ENCODE measurements at regions not wholly inside any gene's neighbourhood (a gene's known extent, or its start where the extent isn't known, plus 50 kb on each side); places are given as distances from the start of the nearest gene placed in this dataset.
A peak's percentile ranks its signal among the peaks of the same experiment; 100 is the strongest.

DNA sequence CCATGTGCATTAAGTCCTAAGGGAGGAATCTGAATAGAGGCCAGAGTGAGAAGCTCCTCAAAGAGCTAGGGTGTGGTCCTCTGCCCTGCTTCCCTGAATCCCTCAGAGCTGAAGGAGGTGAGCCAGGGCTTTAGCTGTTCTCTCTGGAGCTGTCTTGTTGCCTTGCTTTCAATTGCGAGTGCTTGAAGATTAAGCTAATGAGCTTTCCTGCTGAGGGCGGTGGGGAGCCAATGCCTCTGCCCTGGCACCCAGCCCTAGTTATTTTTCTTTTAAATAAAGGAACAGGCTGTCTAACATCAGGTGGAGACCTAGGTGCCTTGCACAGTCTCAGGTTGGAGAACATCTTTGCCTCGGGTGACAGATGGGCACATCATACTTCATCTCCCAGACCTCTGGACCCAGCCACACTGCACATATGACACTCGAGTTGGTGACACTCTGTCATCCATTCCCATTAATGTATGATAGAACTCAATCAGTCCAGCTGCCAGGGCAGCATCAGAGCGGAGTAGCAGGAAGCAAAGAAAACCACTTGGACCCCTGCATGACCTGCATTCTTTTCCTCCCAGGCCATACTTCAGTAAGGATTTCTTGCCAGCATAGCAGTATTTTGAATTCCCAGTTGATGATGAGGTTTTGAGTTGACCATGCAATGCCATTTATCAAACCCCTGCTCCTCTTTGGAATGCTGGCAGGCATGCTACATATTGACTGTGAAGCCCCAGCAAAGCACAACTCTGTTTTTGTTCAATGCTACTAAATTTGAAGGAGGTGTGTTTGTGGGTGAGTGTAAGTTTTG lies 292.7 kb downstream of the RNF144A start:
- TF ChIP-seq, protein P1, sequence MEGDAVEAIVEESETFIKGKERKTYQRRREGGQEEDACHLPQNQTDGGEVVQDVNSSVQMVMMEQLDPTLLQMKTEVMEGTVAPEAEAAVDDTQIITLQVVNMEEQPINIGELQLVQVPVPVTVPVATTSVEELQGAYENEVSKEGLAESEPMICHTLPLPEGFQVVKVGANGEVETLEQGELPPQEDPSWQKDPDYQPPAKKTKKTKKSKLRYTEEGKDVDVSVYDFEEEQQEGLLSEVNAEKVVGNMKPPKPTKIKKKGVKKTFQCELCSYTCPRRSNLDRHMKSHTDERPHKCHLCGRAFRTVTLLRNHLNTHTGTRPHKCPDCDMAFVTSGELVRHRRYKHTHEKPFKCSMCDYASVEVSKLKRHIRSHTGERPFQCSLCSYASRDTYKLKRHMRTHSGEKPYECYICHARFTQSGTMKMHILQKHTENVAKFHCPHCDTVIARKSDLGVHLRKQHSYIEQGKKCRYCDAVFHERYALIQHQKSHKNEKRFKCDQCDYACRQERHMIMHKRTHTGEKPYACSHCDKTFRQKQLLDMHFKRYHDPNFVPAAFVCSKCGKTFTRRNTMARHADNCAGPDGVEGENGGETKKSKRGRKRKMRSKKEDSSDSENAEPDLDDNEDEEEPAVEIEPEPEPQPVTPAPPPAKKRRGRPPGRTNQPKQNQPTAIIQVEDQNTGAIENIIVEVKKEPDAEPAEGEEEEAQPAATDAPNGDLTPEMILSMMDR (IDR thresholded peaks at IDR 0.05; ENCODE audit: insufficient read depth, low read length, missing control alignments) = no peak
- ChIA-PET POLR2A (interaction anchor here (0.8 kb wide), 1 partner anchor 1471 kb away, joined by 3 read pairs; no protein-coding TSS in a partner anchor), CTCF (interaction anchor here (1.9 kb wide), 1 partner anchor 10 kb away, joined by 8 read pairs; no protein-coding TSS in a partner anchor)
- DNase-seq (ENCODE audit: low read depth, low spot score) = peak; percentile 56
- H3K4me3 ChIP-seq (ENCODE audit: low read depth, low read length) = no peak overlapping the region

DNA sequence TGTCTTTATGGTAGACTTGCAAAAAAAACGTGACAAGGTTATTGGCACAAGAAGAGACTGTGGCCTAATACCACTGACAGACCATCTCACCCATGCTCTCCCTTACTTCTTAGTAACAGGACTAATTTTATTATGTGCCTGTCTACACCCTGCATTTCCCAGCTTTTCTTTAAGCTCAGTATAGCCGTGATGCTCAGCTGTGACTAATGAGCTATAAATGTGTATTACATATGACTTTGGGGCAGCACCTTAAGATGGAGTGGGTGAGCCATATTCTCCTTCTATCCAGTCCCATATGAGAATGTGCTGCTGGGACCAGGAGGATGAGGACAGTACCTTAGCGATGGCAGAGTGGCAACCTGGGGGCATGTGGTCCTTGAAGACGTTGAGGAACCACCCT lies 293.5 kb downstream of the RNF144A start:
- ChIA-PET CTCF (no interaction called here), POLR2A (no interaction called here)

DNA sequence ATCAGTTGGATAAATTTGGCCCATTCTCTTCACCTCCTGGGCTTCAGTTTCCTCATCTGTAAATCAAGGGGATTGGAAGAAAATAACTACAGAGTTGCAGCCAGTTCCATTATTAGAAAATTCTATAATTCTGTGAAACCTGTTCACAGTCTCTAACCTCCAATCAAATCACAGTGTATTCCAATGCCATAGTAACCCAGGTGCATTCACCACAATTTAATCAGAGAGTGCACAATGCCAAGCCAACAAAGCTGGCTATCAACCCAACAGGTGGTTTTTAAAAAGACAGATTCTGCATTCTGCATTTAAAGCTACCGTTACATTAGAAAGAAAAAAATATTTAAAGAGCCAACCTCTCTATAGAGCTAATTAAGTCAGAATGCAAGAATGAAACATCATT lies 308.6 kb downstream of the RNF144A start:
- DNase-seq (ENCODE audit: low read depth, low spot score) = no peak
- CTCF ChIA-PET = no interaction called here
- TF ChIP-seq, protein P1 (IDR thresholded peaks at IDR 0.05; ENCODE audit: insufficient read depth, low read length, missing control alignments) = no peak
- no peak overlapping the region for H3K4me3 ChIP-seq (ENCODE audit: low read depth, low read length)
- POLR2A ChIA-PET = no interaction called here

More for the DNA sequence above, 293.5 kb downstream of the RNF144A start:
- DNase-seq (ENCODE audit: low read depth, low spot score) = no peak
- no peak overlapping the region for H3K4me3 ChIP-seq (ENCODE audit: low read depth, low read length)
- TF ChIP-seq, protein P1 (IDR thresholded peaks at IDR 0.05; ENCODE audit: insufficient read depth, low read length, missing control alignments) = no peak

DNA sequence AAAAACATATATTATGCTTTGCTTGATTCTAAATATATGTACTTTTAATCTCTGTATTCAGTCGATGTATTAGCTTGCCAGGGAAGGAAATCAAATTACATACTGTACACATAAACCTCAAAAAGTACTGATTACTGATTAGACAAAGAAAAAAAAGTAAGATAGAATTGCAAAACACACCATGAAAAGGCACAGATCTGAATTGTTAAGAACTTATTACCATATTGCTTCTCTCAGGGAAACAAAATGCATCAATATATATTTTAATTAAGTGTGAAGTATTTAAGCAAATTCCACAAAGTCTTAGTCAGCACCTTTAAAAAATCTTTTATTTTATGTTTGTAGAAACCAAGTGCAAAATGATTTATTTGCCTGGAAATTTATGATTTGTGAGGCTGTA lies 309.3 kb downstream of the RNF144A start:
- ChIA-PET POLR2A (no interaction called here), CTCF (no interaction called here)
- no peak overlapping the region for H3K4me3 ChIP-seq (ENCODE audit: low read depth, low read length)
- DNase-seq (ENCODE audit: low read depth, low spot score) = no peak
- TF ChIP-seq, protein P1 (IDR thresholded peaks at IDR 0.05; ENCODE audit: insufficient read depth, low read length, missing control alignments) = no peak

DNA sequence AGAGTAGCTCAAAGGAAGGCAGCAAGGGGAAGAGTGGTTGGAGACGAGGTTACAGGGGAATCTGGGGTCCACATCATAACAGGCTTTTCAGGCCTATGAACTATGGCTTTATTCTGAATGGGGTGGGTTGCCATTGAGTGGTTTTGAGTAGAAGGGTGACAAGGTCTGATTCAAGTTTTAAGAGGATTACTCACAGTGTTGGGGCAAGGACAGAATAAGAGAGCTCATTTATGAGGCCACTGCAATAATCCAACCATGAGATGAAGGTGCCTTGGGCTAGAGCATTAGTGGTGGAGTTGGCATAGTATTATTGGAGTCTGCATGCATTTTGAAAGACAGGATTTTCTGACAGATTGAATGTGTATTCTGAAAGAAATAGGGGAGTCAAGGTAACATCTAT lies 315.9 kb downstream of the RNF144A start:
- TF ChIP-seq, protein P1 (IDR thresholded peaks at IDR 0.05; ENCODE audit: insufficient read depth, low read length, missing control alignments) = no peak
- H3K4me3 ChIP-seq (ENCODE audit: low read depth, low read length) = no peak overlapping the region
- ChIA-PET CTCF (interaction anchor here (0.8 to 1.5 kb wide), 2 partner anchors 9 to 30 kb away, joined by 4 to 6 read pairs; no protein-coding TSS in a partner anchor), POLR2A (no interaction called here)
- no peak for DNase-seq (ENCODE audit: low read depth, low spot score)

DNA sequence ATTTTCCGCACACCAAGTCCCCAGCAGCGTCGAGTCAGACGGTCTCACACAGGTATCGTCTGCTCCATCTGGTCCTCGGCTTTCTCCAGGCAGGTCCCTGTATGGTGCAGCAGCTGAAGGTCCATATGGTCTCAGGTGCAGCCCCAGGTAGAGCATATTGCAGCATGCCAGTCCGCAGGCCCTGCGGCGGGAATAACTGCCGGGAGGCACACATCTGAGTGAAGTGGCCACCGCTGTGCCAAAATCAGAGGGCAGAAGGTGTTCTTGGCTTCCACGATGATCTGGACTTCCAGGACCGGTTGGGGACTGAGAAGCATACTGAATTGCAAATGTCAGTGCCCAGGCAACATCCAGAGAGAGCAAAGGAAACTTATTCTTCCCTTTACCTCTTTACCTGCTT lies 320.3 kb downstream of the RNF144A start:
- CTCF ChIA-PET = no interaction called here
- no peak overlapping the region for H3K4me3 ChIP-seq (ENCODE audit: low read depth, low read length)
- POLR2A ChIA-PET = no interaction called here
- TF ChIP-seq, protein P1 (IDR thresholded peaks at IDR 0.05; ENCODE audit: insufficient read depth, low read length, missing control alignments) = no peak
- no peak for DNase-seq (ENCODE audit: low read depth, low spot score)
